Stimulated activated CD4-positive, alpha-beta T cell treated with anti-CD3 and anti-CD28 coated beads, Interleukin-1b, Interleukin-23, amount 100 ng/mL, for 4 hours (primary cell): ENCODE measurements at regions not wholly inside any gene's neighbourhood (a gene's known extent, or its start where the extent isn't known, plus 50 kb on each side); places are given as distances from the start of the nearest gene placed in this dataset.
"Not testable (repeated sequence)": the region's sequence is repeated elsewhere in the genome, so short reads cannot be mapped to it uniquely, and the experiment has no call there.

Source experiments
- DNase-seq, 2 donors: peaks; one replicate each; pipeline ENCODE4 v3.0.0-alpha.2; 2020; ENCODE audit warnings: low read depth in 2 of 2

- DNase-seq, result no peak
Observed at GRCh38 chr6:7000825-7001777, 106.7 kb upstream of the RREB1 start.

DNA sequence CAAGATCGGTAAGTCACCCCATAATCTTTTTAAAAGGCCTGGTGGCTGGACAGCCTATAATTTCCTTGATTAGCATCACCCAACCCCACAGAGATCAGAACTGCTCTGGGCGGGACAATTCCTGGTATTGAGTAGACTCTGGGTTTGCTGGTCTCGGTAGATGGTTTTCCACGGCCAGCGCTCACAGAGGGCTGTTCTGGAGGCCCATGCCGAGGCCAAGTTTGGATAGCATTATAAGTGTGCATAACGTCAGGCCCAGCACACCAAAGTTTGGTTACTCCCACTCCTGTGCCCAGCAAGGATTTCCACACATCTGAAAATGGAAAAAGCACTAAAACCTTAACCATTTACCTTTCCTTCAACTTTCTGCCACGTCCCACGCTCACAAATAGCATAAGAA is 104.7 kb upstream of the RREB1 start:
- no peak for DNase-seq

DNA sequence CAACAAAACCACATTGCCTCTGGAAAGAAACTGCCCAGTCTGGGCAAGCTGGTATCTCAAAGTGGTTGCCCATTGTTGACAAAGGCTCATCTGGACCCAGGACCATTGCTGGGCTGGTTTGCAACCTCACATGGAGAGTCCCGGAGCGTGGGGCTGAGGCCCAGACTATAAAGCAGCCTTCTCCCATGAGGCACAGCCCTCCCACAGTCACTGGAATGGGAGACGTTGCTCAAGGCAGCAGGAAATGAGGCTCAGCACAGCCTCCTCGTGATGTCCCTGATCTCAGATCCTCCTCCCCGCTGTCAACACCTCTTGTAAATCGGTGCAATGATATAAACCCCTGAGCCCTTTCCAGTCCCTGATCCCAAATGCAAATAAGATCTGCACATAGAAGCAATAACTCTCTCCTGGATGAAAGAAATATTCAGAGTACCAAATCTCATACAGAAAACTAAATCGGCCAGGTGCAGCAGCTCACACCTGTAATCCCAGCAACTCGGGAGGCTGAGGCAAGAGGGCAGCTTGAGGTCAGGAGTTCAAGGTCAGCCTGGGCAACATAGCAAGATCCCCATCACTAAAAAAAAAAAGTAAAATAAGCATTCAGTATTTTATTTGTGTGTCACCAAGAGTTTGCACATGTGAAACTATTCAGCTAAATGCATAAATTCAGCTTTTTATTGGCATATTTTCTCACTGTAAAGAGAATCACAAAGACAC is 103.0 kb upstream of the RREB1 start:
- DNase-seq, result no peak

GRCh38 chr6:7006515-7007191 is 101.1 kb upstream of the RREB1 start:
- DNase-seq, result no peak

DNA sequence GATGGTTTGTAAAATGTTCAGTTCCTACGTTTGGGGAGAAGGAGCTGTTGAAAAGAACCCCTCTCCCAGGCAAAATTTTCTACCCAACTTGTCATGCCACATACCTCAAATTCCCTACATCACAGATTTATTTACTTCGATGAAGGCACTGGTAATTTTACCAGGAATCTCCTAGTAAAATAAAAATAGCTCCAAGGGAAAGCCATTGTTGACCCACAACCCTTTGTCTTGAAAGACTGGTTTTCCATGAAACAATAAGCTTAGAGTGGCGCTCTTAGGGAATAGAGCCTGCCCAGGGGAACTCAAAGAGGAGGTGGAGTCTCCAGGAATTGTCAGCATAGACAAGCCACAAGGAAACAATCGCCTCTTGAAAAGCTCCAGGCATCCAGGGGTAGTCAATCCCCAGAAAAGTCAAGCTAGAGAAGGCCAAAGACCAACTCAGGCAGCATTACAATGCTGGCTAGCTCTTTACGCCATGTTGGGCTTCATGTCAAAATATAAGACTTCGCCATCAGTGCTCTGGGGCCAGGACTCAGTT is 99.2 kb upstream of the RREB1 start:
- DNase-seq, result no peak

- DNase-seq, result no peak
Observed at GRCh38 chr6:7016226-7016625, 91.5 kb upstream of the RREB1 start.

- DNase-seq, result no peak
Observed at GRCh38 chr6:7021301-7021700, 86.5 kb upstream of the RREB1 start.

DNA sequence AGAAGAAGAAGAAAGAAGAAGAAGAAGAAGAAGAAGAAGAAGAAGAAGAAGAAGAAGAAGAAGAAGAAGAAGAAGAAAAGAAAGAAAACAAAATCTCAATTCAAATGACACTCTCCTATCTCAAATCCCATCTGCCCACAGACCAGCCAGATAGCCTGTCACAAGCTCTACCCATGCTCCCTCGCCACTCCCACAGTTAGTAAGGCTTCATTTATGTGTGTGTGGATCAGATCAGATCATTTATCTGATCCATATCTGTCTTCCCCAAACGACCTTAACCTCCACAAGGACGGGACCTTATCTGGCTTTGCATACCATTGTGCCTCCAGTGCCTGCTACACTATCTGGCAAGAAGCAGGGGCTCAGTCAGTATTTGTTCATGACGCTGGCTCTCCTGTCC is 81.9 kb upstream of the RREB1 start:
- DNase-seq, result no peak

DNA sequence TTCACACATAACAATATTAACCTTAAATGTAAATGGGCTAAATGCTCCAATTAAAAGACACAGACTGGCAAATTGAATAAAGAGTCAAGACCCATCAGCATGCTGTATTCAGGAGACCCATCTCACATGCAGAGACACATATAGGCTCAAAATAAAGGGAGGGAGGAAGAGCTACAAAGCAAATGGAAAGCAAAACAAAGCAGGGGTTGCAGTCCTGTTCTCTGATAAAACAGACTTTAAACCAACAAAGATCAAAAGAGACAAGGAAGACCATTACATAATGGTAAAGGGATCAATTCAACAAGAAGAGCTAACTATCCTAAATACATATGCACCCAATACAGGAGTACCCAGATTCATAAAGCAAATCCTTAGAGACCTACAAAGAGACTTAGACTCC is 78.8 kb upstream of the RREB1 start:
- DNase-seq, result not testable (repeated sequence)

DNA sequence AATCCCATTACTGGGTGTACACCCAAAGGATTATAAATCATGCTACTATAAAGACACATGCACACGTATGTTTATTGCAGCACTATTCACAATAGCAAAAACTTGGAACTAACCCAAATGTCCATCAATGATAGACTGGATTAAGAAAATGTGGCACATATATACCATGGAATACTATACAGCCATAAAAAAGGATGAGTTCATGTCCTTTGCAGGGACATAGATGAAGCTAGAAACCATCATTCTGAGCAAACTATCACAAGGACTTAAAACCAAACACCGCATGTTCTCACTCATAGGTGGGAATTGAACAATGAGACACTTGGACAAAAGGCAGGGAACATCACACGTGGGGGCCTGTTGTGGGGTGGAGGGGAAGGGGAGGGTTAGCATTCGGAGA is 76.8 kb upstream of the RREB1 start:
- not testable (repeated sequence) for DNase-seq

- no peak for DNase-seq
Observed at GRCh38 chr6:7033202-7033601, 74.6 kb upstream of the RREB1 start.

DNA sequence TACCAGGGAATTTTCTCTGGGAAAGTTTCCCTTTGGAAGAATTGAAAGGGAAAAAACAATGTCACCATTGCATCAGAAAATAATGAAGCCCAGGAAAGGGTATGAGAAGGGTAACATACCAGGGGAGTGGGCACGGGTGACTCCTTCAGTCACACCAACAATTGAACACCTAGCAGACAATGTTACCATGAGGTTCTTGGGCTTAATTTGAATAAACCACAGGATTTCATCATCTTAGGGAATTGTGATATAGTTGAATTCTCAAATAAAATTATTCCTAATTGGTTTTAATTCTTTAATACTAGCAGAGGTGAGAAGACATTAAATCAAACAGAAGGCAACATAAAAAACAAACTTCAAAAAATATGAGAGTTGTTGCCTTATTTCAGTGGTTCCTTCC is 73.7 kb upstream of the RREB1 start:
- no peak for DNase-seq

DNA sequence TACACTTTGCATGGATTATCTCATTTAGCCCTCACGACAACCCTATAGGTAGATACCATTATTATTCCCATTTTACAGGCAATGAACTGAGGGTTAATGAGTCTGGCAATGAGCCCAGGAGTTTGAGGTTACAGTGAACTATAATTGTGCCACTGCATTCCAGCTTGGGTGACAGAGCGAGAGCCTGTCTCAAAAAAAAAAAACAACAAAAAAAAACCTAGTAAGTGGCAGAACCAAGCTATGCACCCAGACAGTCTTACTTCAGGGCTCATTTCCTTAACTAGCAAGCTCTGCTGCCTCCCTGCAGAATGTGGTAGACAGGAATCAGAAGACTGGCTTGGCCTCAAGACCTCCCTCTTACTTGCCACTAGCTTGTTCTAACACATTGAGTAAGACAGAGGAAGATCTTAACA is 71.9 kb upstream of the RREB1 start:
- DNase-seq, result no peak

GRCh38 chr6:7041511-7042026 is 66.2 kb upstream of the RREB1 start:
- DNase-seq, result no peak

DNA sequence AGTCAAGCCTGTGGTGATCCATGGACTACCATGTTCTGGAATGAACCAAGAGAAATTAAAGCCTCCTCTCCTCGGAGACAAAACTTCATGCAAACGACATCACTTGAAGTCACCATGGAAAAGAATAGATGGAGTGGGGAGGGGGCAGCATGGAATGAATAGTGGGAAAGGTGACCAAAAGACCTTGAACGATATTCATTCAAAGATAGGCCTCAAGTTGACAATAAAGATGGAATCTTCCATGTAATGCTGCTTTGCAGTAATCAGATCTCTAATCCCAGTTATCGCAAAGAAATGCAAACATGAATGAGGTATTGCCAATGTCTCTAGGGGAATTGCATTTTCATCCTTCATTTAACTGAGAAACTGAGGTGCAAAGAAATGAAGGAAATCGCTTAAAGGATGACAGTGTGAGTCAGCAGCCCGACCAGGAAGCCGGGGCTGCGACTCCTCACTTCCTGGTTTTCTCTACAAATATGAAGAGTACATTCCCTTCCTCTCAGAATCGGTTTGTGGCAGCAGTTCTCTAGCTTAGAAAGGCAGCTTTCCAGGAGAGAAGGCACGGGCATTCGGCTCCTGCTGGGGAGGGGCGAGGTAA is 65.6 kb upstream of the RREB1 start:
- DNase-seq, result no peak

DNA sequence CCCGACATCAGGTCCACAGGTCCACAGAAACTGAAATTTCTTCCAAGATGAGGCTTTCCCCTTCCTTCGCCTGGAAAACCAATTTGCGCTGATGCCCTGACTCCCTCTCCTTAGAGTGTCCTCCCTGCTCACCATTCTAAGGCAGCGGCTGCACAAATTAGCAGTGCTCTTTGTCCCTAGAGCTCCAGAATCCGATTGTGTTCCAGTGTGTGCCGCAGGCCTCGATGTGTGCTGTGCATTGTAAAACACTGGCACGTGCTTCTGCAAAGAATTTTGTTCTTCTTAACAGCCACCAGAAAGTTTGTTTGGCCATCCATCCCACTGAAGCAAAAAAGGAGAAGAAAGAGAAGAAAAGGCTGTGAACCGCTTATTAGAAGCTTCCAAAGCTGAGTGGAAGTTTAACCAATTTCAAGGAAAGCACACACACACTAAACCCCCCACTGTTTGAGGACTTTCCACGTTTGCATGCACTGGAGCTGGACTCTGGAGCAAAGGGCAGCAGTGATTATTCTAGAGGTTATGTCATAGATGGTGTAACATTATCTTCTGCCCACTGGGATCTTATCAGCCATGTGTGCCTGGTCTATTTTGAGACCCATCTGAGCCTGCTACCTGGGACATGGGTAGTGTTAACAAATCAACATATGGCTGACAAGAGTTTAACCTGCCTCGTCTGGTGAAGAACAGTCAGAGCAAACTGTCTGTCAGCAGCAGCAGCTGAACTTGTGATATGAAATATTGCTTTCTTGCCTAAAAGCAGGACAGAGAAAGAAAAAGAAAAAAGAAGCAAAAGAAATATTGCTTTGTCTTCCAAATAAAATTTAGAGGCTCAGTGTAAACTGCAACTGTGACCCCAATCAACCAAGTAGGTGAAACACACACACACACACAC is 64.9 kb upstream of the RREB1 start:
- DNase-seq, result no peak

- no peak for DNase-seq
Observed at GRCh38 chr6:7045331-7045730, 62.4 kb upstream of the RREB1 start.

GRCh38 chr6:7045746-7046145 is 62.0 kb upstream of the RREB1 start:
- no peak for DNase-seq

GRCh38 chr6:7047128-7047527 is 60.6 kb upstream of the RREB1 start:
- DNase-seq, result no peak

DNA sequence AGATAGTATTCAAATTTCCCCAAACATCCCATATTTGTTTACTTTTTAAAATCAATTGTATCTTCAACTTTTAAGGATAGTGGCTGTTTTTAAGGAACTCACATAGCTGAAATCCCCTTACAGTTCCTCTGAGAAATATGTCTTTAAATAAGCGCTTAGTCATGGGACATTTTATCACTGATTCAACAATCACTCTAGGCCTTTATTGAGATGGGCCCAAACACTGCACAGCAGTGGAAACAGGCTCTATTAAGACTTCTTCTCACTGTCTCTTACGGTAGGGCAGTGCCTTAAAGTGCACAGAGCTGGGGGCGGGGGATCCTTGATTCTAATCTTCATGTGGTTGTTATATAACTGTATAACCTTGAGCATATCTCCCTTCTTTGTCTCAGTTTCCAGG is 59.8 kb upstream of the RREB1 start:
- no peak for DNase-seq

GRCh38 chr6:7048894-7049293 is 58.9 kb upstream of the RREB1 start:
- DNase-seq, result no peak
